NCI-H345 treated with DMSO at 0.1 percent for 48 hours (cell line): ENCODE measurements at regions not wholly inside any gene's neighbourhood (a gene's known extent, or its start where the extent isn't known, plus 50 kb on each side); places are given as distances from the start of the nearest gene placed in this dataset.
"Not testable (repeated sequence)": the region's sequence is repeated elsewhere in the genome, so short reads cannot be mapped to it uniquely, and the experiment has no call there.

ENCODE experiments used
- DNase-seq: peaks from one replicate; lab custom pipeline; 2025; ENCODE audit not compliant: unreplicated experiment; lab: John Stamatoyannopoulos, UW

- DNase-seq, result no peak
Measured at GRCh38 chr12:105455261-105455660, 124.8 kb downstream of the C12orf75 start.

- no peak for DNase-seq
Measured at GRCh38 chr12:105457026-105457425, 126.5 kb downstream of the C12orf75 start.

DNA sequence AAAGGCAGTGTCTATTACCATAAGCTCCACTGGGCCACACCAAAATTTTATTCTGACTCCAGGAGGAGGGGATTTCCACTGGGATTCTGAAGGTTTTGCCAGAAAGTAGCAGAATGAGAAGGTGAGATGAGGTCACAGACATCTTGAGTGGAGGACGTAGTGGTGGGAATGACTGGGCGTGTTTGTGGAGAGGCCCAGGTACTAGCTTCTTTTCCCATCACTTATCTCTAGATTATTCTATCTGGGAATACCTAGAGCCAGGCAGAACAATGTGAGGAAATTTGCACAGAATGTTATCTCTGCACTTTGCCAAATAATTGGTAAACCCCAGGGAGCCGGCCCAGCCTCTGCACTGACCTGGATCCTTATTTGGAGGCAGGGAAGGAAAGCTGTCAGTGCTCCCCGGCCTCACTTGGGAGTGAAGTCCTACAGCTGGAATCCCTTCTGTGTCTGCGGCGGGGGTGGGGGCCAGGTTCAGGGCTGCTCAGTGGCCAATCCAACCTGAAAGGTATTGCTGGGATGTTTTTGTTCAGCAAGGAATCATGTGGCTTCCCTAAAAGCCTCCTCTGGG is 129.4 kb downstream of the C12orf75 start:
- DNase-seq, result no peak

GRCh38 chr12:105461271-105461943 is 130.9 kb downstream of the C12orf75 start:
- DNase-seq, result no peak

GRCh38 chr12:105461944-105462762 is 131.7 kb downstream of the C12orf75 start:
- no peak for DNase-seq

- DNase-seq, result no peak
Measured at GRCh38 chr12:105462831-105463230, 132.3 kb downstream of the C12orf75 start.

DNA sequence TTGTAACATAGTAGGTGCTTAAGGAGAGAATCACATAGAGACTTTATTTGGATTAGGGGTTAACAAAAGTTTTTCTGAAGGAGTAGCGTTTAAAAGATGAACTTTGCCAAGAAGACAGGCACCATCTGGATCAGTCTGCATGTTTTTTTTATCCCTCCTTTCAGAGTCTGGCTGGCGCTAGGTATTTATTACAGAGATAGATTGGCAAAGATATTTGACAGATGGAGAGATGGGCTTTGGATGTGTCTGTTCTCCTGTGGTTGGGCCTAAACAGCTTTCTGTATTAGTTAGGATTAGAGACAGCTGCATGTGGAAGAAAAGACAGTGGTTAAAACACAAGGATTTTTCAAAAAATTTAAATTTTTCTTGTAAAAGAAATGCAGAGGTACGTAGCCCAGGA is 133.9 kb downstream of the C12orf75 start:
- DNase-seq, result no peak

- no peak for DNase-seq
Measured at GRCh38 chr12:105466231-105466900, 135.9 kb downstream of the C12orf75 start.

GRCh38 chr12:105466901-105467598 is 136.6 kb downstream of the C12orf75 start:
- DNase-seq, result no peak

- no peak for DNase-seq
Measured at GRCh38 chr12:105467710-105468366, 137.3 kb downstream of the C12orf75 start.

- no peak for DNase-seq
Measured at GRCh38 chr12:105468464-105468863, 138.0 kb downstream of the C12orf75 start.

DNA sequence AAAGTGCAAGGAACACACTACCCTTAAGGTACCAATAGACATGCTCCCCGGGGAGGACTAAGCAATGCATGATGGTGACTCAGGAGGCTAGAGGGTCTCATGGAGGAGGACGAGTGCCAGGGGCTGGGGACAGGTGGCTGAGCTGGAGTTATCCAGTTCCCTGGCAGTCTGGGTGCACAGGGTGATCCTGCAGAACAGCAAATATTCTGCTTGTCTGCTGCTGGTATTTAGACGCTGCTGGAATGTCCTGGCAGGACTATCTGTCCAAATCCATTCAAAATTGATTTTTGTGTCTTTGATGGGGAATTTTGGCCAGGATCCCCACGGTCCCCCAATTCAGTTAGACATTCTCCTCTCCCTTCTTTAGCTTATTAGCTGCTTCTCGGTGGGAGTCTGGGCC is 138.7 kb downstream of the C12orf75 start:
- no peak for DNase-seq

GRCh38 chr12:105469701-105470100 is 139.2 kb downstream of the C12orf75 start:
- DNase-seq, result no peak

DNA sequence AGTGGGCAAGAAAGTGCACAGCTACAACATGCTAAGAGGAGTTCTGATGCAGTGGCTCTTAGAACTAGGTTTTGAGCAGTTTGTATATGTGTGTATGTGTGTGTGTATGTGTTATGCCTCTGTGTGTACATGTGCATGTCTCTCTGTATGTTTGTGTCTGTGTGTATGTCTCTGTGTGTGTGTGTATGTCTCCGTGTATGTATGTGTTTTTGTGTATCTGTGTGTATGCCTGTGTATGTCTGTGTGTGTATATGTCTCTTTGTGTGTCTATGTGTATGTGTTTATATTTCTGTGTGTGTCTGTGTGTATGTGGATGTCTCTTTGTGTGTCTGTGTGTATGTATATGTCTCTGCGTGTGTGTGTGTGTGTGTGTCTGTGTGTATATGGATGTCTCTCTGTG is 139.6 kb downstream of the C12orf75 start:
- no peak for DNase-seq

GRCh38 chr12:105470601-105471000 is 140.1 kb downstream of the C12orf75 start:
- DNase-seq, result no peak

DNA sequence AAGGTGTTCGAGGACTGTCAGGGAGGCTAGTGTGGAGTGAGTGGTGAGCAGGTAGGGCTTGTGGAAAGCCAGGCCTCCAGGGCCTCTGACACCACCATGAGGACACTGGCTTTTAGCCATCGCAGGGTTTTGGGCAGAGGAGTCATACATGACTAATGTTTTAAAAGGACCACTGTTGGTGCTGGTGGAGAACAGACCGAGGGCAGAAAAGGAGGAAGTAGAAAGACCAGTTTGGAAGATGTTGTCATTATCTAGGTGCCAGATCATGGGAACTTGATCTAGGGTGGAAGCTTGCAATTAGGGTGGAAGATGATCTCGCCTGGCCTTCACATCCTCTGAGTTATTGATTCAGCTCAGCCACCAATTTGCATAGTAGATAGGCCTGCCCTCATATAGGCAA is 144.2 kb downstream of the C12orf75 start:
- DNase-seq, result no peak

GRCh38 chr12:105476616-105477015 is 146.1 kb downstream of the C12orf75 start:
- no peak for DNase-seq

DNA sequence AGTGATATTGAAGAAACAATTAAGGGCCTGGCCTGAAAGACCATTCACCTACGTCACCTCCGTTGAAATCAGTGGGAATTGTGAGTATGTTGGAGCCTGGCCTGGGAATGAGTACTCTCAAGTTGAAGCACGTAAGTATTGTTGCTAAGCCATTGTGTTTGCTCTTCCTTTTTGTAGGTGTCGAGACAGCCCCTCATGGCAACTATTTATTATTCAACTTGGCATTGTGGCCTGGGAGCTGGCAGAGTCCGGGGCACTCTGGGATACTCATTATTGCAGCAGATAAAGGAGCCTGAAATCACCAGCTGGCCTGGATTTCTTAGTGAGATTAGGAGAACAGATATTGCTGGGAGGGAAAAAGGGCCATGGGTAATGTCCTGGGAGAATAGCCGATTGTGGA is 147.4 kb downstream of the C12orf75 start:
- DNase-seq, result peak; percentile 35

- DNase-seq, result not testable (repeated sequence)
Measured at GRCh38 chr12:105478788-105479187, 148.3 kb downstream of the C12orf75 start.

GRCh38 chr12:105479710-105480109 is 149.2 kb downstream of the C12orf75 start:
- no peak for DNase-seq
